HG02759 (cell line): ENCODE measurements at regions not wholly inside any gene's neighbourhood (a gene's known extent, or its start where the extent isn't known, plus 50 kb on each side); places are given as distances from the start of the nearest gene placed in this dataset.
"Not testable (repeated sequence)": the region's sequence is repeated elsewhere in the genome, so short reads cannot be mapped to it uniquely, and the experiment has no call there.

Experiments used
- ATAC-seq: cut with Tn5 transposase; IDR thresholded peaks from one replicate; pipeline ENCODE4 v1.9.1; 2021; ENCODE audit warnings: mild to moderate bottlenecking, moderate library complexity; ENCODE audit not compliant: unreplicated experiment

GRCh38 chr3:10653866-10654611, 148.7 kb upstream of the ATP2B2 start:
- no peak for ATAC-seq

GRCh38 chr3:10655105-10655504, 149.7 kb upstream of the ATP2B2 start:
- no peak for ATAC-seq

GRCh38 chr3:10657339-10657738, 152.0 kb upstream of the ATP2B2 start:
- ATAC-seq = not testable (repeated sequence)

GRCh38 chr3:10665592-10665991, 150.4 kb upstream of the SLC6A11 start:
- ATAC-seq = no peak

DNA sequence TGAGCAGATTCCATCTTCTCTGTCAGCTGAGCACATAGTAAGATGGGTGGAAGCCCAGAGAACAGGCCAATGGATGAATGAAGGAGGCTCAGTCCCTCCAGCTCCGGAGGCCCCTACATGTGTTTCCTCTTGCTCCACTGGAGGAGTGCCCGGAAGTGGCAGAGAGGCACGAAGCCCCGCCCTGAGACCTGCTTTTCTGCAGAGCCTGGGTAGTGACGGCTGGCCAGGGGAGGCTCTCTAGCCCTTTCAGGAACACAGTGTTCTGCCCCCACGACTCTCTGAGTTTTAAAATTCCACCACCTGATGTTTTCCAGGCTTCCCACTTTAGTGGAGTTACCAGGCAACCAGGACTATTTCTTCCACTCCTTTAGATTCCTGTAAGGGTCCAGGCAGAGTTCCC, 149.4 kb upstream of the SLC6A11 start:
- ATAC-seq = no peak

GRCh38 chr3:10667269-10667668, 148.8 kb upstream of the SLC6A11 start:
- ATAC-seq = no peak

GRCh38 chr3:10667901-10668476, 148.0 kb upstream of the SLC6A11 start:
- no peak for ATAC-seq

GRCh38 chr3:10669490-10670048, 146.5 kb upstream of the SLC6A11 start:
- no peak for ATAC-seq

GRCh38 chr3:10672422-10672821, 143.6 kb upstream of the SLC6A11 start:
- no peak for ATAC-seq

DNA sequence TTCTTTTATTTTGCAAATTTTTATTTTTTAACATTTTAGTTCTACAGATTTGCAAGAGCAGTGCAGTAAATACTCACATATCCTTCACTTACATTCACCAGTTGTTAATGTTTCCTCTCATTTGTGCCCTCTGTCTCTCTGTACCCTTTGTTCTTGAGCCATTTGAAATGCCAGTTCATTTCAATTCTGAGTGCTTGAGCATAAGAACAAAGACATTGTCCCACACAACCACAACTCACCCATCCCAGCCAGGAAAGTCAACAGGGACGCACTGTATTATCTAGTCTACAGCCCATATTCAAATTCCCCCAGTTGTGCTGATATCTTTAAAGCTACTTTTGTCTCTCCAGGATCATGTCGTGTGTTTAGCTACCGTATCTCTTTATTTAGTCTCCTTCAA, 141.4 kb upstream of the SLC6A11 start:
- ATAC-seq = no peak

DNA sequence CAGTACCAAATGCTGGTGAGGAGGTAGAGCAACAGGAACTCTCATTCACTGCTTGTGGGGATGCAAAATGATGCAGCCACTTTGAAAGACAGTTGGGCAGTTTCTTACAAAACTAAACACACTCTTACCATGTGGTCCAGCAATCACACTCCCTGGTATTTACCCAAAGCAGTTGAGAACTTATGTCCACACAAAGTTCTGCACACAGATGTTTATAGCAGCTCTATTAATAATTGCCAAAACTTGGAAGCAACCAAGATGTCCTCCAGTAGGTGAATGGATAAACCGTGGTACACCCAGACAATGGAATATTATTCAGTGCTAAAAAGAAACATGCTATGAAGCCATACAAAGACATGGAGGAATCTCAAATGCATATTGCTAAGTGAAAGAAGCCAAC, 139.1 kb upstream of the SLC6A11 start:
- ATAC-seq = no peak

DNA sequence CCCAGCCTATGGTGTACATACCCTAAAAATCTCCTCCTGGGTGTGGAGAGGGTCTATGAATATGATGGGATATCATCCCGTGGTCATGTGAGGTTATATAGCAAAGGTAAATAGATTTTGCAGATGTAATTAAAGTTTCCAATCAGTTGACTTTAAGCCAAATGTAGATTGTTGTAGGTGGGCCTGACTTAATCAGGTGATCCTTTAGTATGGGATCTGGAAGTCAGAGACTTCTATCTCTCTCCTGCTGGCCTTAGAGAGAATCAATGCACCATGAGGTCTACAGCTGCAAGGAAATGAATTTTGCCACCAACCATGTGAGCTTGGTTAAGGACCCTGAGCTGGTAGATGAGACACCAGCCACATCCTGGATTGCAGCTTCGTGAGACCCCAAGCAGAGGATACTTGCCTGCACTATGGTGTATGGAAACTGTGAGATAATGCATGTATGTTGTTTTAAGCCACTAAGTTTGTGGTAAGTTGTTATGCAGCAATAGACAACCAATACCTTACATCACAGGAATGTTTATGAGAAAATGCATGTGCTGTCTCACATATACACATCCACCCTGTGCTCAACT, 137.1 kb upstream of the SLC6A11 start:
- ATAC-seq = no peak

GRCh38 chr3:10680796-10681195, 135.2 kb upstream of the SLC6A11 start:
- no peak for ATAC-seq

GRCh38 chr3:10682692-10683091, 133.3 kb upstream of the SLC6A11 start:
- ATAC-seq = no peak

DNA sequence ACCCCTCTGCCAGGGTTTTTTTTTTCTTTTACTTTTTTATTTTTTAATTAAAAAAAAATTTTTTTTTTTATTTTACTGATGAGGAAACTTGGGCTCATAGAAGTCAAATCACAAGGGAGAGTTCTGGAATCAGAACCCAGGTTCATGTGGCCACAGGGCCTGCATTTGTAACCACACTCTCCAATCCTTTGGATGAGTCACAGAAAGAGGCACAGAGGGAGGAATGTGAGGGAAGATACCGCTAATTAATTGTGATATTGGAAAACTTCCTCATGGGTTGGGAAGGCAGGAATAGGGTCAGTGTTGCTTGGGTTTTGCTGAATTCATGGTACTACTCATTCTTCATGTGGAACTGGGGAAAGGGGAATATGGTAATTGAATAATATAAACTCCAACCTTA, 132.9 kb upstream of the SLC6A11 start:
- ATAC-seq = no peak

DNA sequence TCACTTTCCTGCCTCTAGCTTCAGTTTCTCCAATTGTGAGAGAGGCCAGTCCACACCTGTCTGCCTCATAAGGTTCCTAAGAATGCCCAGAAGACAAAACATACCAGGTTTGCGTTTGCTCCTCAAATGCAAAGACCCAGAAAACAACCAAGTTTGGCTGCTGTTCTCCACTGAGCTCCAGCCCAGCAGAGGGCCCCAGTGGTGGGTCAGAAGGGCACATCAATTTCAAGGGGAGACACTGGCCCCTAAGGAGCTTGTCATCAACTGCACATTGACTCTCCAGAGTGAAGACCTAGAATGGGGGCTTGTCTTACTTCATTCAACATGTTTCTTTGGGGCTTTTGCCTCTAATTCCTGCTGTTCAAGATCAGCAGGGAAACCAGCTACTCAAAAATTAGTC, 127.9 kb upstream of the SLC6A11 start:
- ATAC-seq = no peak

DNA sequence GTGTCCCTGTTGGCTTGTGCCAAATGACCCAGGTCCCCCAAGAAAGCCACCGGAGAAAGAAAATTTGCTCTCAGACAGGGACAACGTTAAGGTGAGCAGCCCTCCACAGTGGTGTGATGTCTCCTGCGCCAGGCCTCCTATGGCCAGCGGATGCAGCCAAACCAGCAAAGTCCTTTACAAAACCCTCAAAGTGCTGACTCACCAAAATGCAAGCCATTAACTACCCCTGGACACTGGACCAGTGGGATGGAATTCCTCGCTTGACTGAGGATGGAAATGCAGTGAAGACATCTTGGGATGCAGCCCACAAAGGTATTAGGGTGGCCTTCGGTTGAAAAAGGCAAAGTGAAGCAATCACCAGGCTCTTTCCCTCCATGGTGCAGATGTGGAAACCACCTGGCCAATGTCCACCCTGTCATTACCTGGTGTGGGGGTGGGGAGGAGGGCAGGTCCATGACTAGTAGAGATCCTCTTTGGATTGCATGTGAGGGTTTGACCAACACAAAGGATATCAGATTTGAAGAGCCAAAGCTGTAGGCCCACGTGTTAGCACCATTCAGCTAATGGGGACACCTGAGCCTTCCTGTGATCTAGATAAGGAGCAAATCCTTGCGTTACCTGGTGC, 127.4 kb upstream of the SLC6A11 start:
- ATAC-seq = no peak

DNA sequence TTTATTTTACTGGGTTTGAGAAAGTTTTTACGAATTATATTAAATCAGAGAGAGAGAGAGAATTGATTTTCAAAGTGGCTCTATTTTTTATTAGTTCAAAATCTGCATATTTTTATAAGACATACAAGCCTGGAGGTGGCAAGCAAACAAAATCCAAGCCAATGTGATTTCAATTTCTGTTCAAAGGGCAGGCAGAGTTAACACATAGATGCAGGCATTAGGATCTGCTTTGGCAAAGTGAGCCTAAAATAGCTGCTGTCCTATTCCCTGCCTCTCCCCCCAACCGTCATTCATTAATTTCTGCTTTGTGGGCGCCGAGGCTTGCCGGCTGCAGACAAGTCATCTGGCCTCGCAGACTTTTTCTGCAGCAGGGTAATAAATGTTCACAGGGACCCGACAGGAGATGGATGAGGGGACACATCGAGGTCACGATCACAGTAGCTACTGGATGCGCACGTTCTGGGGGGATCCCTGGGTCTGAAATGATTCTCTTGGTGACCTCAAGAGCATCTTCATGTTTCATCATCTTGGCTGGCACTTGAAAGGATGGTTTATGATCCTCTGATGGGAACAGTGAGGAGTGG, 123.9 kb upstream of the SLC6A11 start:
- no peak for ATAC-seq

- ATAC-seq = no peak
Observed at GRCh38 chr3:10693457-10693856, 122.6 kb upstream of the SLC6A11 start.

DNA sequence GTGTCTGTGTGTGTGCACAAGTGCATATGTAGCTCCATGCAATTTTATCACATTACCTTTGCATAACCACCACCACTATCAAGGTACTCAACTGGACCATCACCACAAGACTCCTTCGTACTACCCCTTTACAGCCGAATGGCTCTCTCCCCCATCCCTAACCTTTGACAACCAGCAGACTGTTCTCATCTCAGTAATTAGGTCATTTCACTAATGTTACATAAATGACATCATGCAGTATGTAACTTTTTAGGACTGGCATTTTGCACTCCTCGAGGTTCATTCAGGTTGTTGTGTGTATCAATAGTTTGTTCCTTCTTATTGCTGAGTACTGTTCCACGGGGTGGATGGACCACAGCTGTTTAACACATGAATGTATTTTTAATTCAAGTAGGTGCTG, 121.8 kb upstream of the SLC6A11 start:
- ATAC-seq = no peak

DNA sequence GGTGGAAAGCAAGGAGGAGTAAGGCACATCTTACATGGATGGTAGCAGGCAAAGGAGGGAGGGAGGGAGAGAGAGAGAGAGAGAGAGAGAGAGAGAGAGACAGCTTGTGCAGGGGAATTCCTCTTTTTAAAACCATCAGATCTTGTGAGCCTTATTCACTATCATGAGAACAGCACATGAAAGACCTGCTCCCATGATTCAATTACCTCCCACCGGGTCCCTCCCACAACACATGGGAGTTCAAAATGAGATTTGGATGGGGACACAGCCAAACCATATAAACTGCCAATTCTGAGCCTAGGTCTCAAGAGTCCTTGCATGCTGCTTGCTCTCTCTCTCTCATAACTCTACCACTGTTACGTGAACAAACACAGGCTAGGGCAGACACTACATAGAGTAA, 120.8 kb upstream of the SLC6A11 start:
- not testable (repeated sequence) for ATAC-seq
